BLaER1 treated with 17β-estradiol and CSF1 and Interleukin-3, amounts not matched to agents 10 nM and 100 nM (cell line): ENCODE measurements at regions not wholly inside any gene's neighbourhood (a gene's known extent, or its start where the extent isn't known, plus 50 kb on each side); places are given as distances from the start of the nearest gene placed in this dataset.
A peak's percentile ranks its signal among the peaks of the same experiment; 100 is the strongest.

ENCODE experiments used
- H3K27ac ChIP-seq, 11 experiments: shearing (Covaris generic); formaldehyde crosslinking; 2 replicates each; pipeline ENCODE4 v1.8.1; 2022
- H3K27me3 ChIP-seq, 11 experiments: shearing (Covaris generic); formaldehyde crosslinking; 2 replicates each; pipeline ENCODE4 v1.8.1; 2022
- H3K36me3 ChIP-seq, 11 experiments: shearing (Covaris generic); formaldehyde crosslinking; 2 replicates each; pipeline ENCODE4 v1.8.1; 2022
- H3K4me1 ChIP-seq, 10 experiments: shearing (Covaris generic); formaldehyde crosslinking; 2 replicates each; pipeline ENCODE4 v1.8.1; 2022
- H3K4me2 ChIP-seq, 11 experiments: shearing (Covaris generic); formaldehyde crosslinking; 2 replicates each; pipeline ENCODE4 v1.8.1; 2022
- H3K4me3 ChIP-seq, 10 experiments: shearing (Covaris generic); formaldehyde crosslinking; 2 replicates each; pipeline ENCODE4 v1.8.1; 2022
- H3K9ac ChIP-seq, 11 experiments: shearing (Covaris generic); formaldehyde crosslinking; 2 replicates each; pipeline ENCODE4 v1.8.1; 2022
- H3K9me3 ChIP-seq, 11 experiments: shearing (Covaris generic); formaldehyde crosslinking; replicated peaks in 1 of 11; 2 replicates each; pipeline ENCODE4 v1.8.1; 2022
- H4K20me1 ChIP-seq, 11 experiments: shearing (Covaris generic); formaldehyde crosslinking; 2 replicates each; pipeline ENCODE4 v1.8.1; 2022
- Cebpa-rat ChIP-seq, 11 experiments: shearing (Covaris generic); IDR thresholded peaks; 2 replicates each; pipeline ENCODE4 v1.8.1; 2022

- Histone ChIP-seq H3K36me3 (no peaks in the 10 kb centered on the region), H3K9ac (no peak overlapping the region), H3K27me3 (no peaks in the 10 kb centered on the region), H4K20me1 (no peaks in the 10 kb centered on the region), H3K4me3 (no peak overlapping the region), H3K9me3 (peaks cover 0 to 10% (median 0%) of the 10 kb centered on the region in 11 experiments; a peak in 1 of 22 replicates), H3K27ac (no peak overlapping the region), H3K4me2 (no peak overlapping the region), H3K4me1 (peaks cover 0 to 16% (median 0%) of the 10 kb centered on the region in 10 experiments; a peak in 6 of 20 replicates)
- TF ChIP-seq Cebpa-rat (IDR thresholded peaks at IDR 0.05) = no peak
These were observed 63.0 kb upstream of the ALX4 start for GRCh38 chr11:44372989-44373388.

GRCh38 chr11:44374001-44374400 lies 64.1 kb upstream of the ALX4 start:
- H3K27me3 ChIP-seq = no peaks in the 10 kb centered on the region
- no peak overlapping the region for H3K4me3 ChIP-seq
- peaks cover 0 to 16% (median 0%) of the 10 kb centered on the region in 10 experiments; a peak in 6 of 20 replicates for H3K4me1 ChIP-seq
- no peak for TF ChIP-seq Cebpa-rat (IDR thresholded peaks at IDR 0.05)
- H3K9me3 ChIP-seq = peaks cover 0 to 10% (median 0%) of the 10 kb centered on the region in 11 experiments; a peak in 1 of 22 replicates
- H3K4me2 ChIP-seq = no peak overlapping the region
- no peak overlapping the region for H3K9ac ChIP-seq
- H3K36me3 ChIP-seq = no peaks in the 10 kb centered on the region
- H4K20me1 ChIP-seq = no peaks in the 10 kb centered on the region
- no peak overlapping the region for H3K27ac ChIP-seq

GRCh38 chr11:44376423-44376822 lies 66.5 kb upstream of the ALX4 start:
- Histone ChIP-seq H3K27me3 (no peaks in the 10 kb centered on the region), H4K20me1 (no peaks in the 10 kb centered on the region), H3K4me2 (peak overlapping the region in 5 of 11 experiments; percentile 1 to 53 (median 29); a peak in 6 of 22 replicates), H3K27ac (peak overlapping the region in 2 of 11 experiments; percentile 18 to 42; a peak in 2 of 22 replicates), H3K4me3 (no peak overlapping the region), H3K9me3 (peaks cover 0 to 10% (median 0%) of the 10 kb centered on the region in 11 experiments; a peak in 1 of 22 replicates), H3K36me3 (no peaks in the 10 kb centered on the region), H3K9ac (no peak overlapping the region), H3K4me1 (peaks cover 3 to 17% (median 12%) of the 10 kb centered on the region in 10 experiments)
- no peak for TF ChIP-seq Cebpa-rat (IDR thresholded peaks at IDR 0.05)

GRCh38 chr11:44377121-44377520 lies 67.2 kb upstream of the ALX4 start:
- no peak for TF ChIP-seq Cebpa-rat (IDR thresholded peaks at IDR 0.05)

GRCh38 chr11:44377914-44378321 lies 68.0 kb upstream of the ALX4 start:
- Histone ChIP-seq H3K27me3 (no peaks in the 10 kb centered on the region), H3K4me3 (no peak overlapping the region), H3K36me3 (no peaks in the 10 kb centered on the region), H3K9me3 (peaks cover 0 to 10% (median 0%) of the 10 kb centered on the region in 11 experiments; a peak in 1 of 22 replicates), H3K4me2 (no peak overlapping the region), H3K9ac (no peak overlapping the region), H3K4me1 (peaks cover 18 to 32% (median 27%) of the 10 kb centered on the region in 10 experiments), H4K20me1 (no peaks in the 10 kb centered on the region), H3K27ac (peak overlapping the region in 2 of 11 experiments; percentile 28 to 33; a peak in 1 of 22 replicates)
- TF ChIP-seq Cebpa-rat (IDR thresholded peaks at IDR 0.05) = no peak

More at GRCh38 chr11:44377121-44377520, 67.2 kb upstream of the ALX4 start:
- peak overlapping the region in 1 of 11 experiments; percentile 42; a peak in 2 of 22 replicates for H3K27ac ChIP-seq
- H3K9ac ChIP-seq = no peak overlapping the region
- H3K4me2 ChIP-seq = peak overlapping the region in 3 of 11 experiments; percentile 29 to 53 (median 53); a peak in 2 of 22 replicates
- no peak overlapping the region for H3K4me3 ChIP-seq
- H3K4me1 ChIP-seq = peaks cover 10 to 24% (median 19%) of the 10 kb centered on the region in 10 experiments
- no peaks in the 10 kb centered on the region for H4K20me1 ChIP-seq
- no peaks in the 10 kb centered on the region for H3K36me3 ChIP-seq
- peaks cover 0 to 10% (median 0%) of the 10 kb centered on the region in 11 experiments; a peak in 1 of 22 replicates for H3K9me3 ChIP-seq
- H3K27me3 ChIP-seq = no peaks in the 10 kb centered on the region

GRCh38 chr11:44379141-44380008 lies 69.4 kb upstream of the ALX4 start:
- Histone ChIP-seq H3K9me3 (peaks cover 0 to 10% (median 0%) of the 10 kb centered on the region in 11 experiments; a peak in 1 of 22 replicates), H3K27ac (peak overlapping the region in 4 of 11 experiments; percentile 90 to 92 (median 92); a peak in 5 of 22 replicates), H3K36me3 (no peaks in the 10 kb centered on the region), H4K20me1 (no peaks in the 10 kb centered on the region), H3K4me3 (no peak overlapping the region), H3K4me2 (no peak overlapping the region), H3K4me1 (peaks cover 28 to 46% (median 34%) of the 10 kb centered on the region in 10 experiments), H3K27me3 (no peaks in the 10 kb centered on the region), H3K9ac (no peak overlapping the region; a peak in 1 of 22 replicates)
- no peak for TF ChIP-seq Cebpa-rat (IDR thresholded peaks at IDR 0.05)

- no peak for TF ChIP-seq Cebpa-rat (IDR thresholded peaks at IDR 0.05)
- Histone ChIP-seq H3K36me3 (no peaks in the 10 kb centered on the region), H3K27me3 (no peaks in the 10 kb centered on the region), H4K20me1 (no peaks in the 10 kb centered on the region), H3K27ac (peak overlapping the region in 4 of 11 experiments; percentile 90 to 92 (median 92); a peak in 5 of 22 replicates), H3K4me2 (peak overlapping the region in 1 of 11 experiments; percentile 94; a peak in 1 of 22 replicates), H3K9me3 (peaks cover 0 to 10% (median 0%) of the 10 kb centered on the region in 11 experiments; a peak in 1 of 22 replicates), H3K4me3 (no peak overlapping the region), H3K4me1 (peaks cover 28 to 51% (median 36%) of the 10 kb centered on the region in 10 experiments), H3K9ac (no peak overlapping the region; a peak in 1 of 22 replicates)
These were observed 70.0 kb upstream of the ALX4 start for GRCh38 chr11:44380009-44380313.

- Histone ChIP-seq H3K27ac (peak overlapping the region in 4 of 11 experiments; percentile 90 to 92 (median 92); a peak in 6 of 22 replicates), H3K9me3 (peaks cover 0 to 10% (median 0%) of the 10 kb centered on the region in 11 experiments; a peak in 1 of 22 replicates), H3K4me2 (peak overlapping the region in 7 of 11 experiments; percentile 74 to 96 (median 86); a peak in 8 of 22 replicates), H3K27me3 (no peaks in the 10 kb centered on the region), H4K20me1 (no peaks in the 10 kb centered on the region), H3K4me3 (no peak overlapping the region), H3K4me1 (peaks cover 27 to 54% (median 38%) of the 10 kb centered on the region in 10 experiments), H3K36me3 (no peaks in the 10 kb centered on the region), H3K9ac (peak overlapping the region in 1 of 11 experiments; percentile 82; a peak in 2 of 22 replicates)
- no peak for TF ChIP-seq Cebpa-rat (IDR thresholded peaks at IDR 0.05)
These were observed 70.9 kb upstream of the ALX4 start for GRCh38 chr11:44380820-44381219.

GRCh38 chr11:44381261-44381660 lies 71.3 kb upstream of the ALX4 start:
- peaks cover 0 to 10% (median 0%) of the 10 kb centered on the region in 11 experiments; a peak in 1 of 22 replicates for H3K9me3 ChIP-seq
- H3K27ac ChIP-seq = peak overlapping the region in 5 of 11 experiments; percentile 69 to 92 (median 91); a peak in 9 of 22 replicates
- no peaks in the 10 kb centered on the region for H4K20me1 ChIP-seq
- peak overlapping the region in 9 of 11 experiments; percentile 68 to 96 (median 82); a peak in 17 of 22 replicates for H3K4me2 ChIP-seq
- no peaks in the 10 kb centered on the region for H3K27me3 ChIP-seq
- no peak overlapping the region for H3K4me3 ChIP-seq
- no peaks in the 10 kb centered on the region for H3K36me3 ChIP-seq
- TF ChIP-seq Cebpa-rat (IDR thresholded peaks at IDR 0.05) = no peak
- peaks cover 22 to 55% (median 38%) of the 10 kb centered on the region in 10 experiments for H3K4me1 ChIP-seq
- peak overlapping the region in 5 of 11 experiments; percentile 52 to 82 (median 79); a peak in 5 of 22 replicates for H3K9ac ChIP-seq
